H1 (cell line): ENCODE measurements at regions not wholly inside any gene's neighbourhood (a gene's known extent, or its start where the extent isn't known, plus 50 kb on each side); places are given as distances from the start of the nearest gene placed in this dataset.

ENCODE experiments used
- GABPA ChIP-seq: IDR thresholded peaks from 2 replicates; pipeline ENCODE4 v1.6.1; 2011; ENCODE audit warnings: mild to moderate bottlenecking, low read length, moderate library complexity, borderline replicate concordance; ENCODE audit not compliant: insufficient read depth
- RAD21 ChIP-seq, 2 experiments: IDR thresholded peaks in 1 of 2; conservative IDR thresholded peaks in 1 of 2; 2 replicates each; pipeline ENCODE4 v1.6.1; 2011; ENCODE audit warnings: low read depth in 2 of 2, low read length in 2 of 2, improper control_type of control experiment in 1 of 2, inconsistent platforms in 1 of 2, mild to moderate bottlenecking in 1 of 2, moderate library complexity in 1 of 2
- SAP30 ChIP-seq: fragments of 300-600 bp; sonication (generic); IDR thresholded peaks from 2 replicates; pipeline ENCODE4 v1.7.1; 2012; ENCODE audit warnings: low read length, moderate library complexity, mild to moderate bottlenecking, inconsistent platforms; ENCODE audit not compliant: insufficient read depth, insufficient replicate concordance
- TF ChIP-seq, protein P1 (sequence below): fragments of 300-600 bp; sonication (generic); IDR thresholded peaks from 2 replicates; pipeline ENCODE4 v1.7.1; 2012; ENCODE audit warnings: low read length, moderate library complexity, mild to moderate bottlenecking, inconsistent platforms; ENCODE audit not compliant: insufficient replicate concordance

DNA sequence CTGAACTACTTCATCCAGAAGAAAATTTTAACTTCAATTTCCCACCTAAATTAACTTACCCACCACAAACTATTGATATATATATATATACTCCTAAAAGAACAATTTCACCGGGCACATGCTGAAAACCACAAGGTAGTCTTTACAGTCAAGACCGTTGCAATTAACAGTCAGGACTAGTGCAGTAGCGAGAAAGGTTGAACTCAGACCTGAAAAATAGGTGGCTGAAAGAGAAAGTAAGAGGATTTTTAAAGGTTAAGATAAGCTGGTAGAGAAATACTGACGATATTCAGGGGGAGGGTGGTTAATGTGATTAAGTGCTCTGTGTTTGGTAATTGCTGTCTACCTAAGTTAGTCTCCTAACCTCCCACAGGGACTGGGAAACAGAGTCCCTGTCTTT is 1153.5 kb upstream of the TMPRSS15 start (continued):
- TF ChIP-seq, protein P1, sequence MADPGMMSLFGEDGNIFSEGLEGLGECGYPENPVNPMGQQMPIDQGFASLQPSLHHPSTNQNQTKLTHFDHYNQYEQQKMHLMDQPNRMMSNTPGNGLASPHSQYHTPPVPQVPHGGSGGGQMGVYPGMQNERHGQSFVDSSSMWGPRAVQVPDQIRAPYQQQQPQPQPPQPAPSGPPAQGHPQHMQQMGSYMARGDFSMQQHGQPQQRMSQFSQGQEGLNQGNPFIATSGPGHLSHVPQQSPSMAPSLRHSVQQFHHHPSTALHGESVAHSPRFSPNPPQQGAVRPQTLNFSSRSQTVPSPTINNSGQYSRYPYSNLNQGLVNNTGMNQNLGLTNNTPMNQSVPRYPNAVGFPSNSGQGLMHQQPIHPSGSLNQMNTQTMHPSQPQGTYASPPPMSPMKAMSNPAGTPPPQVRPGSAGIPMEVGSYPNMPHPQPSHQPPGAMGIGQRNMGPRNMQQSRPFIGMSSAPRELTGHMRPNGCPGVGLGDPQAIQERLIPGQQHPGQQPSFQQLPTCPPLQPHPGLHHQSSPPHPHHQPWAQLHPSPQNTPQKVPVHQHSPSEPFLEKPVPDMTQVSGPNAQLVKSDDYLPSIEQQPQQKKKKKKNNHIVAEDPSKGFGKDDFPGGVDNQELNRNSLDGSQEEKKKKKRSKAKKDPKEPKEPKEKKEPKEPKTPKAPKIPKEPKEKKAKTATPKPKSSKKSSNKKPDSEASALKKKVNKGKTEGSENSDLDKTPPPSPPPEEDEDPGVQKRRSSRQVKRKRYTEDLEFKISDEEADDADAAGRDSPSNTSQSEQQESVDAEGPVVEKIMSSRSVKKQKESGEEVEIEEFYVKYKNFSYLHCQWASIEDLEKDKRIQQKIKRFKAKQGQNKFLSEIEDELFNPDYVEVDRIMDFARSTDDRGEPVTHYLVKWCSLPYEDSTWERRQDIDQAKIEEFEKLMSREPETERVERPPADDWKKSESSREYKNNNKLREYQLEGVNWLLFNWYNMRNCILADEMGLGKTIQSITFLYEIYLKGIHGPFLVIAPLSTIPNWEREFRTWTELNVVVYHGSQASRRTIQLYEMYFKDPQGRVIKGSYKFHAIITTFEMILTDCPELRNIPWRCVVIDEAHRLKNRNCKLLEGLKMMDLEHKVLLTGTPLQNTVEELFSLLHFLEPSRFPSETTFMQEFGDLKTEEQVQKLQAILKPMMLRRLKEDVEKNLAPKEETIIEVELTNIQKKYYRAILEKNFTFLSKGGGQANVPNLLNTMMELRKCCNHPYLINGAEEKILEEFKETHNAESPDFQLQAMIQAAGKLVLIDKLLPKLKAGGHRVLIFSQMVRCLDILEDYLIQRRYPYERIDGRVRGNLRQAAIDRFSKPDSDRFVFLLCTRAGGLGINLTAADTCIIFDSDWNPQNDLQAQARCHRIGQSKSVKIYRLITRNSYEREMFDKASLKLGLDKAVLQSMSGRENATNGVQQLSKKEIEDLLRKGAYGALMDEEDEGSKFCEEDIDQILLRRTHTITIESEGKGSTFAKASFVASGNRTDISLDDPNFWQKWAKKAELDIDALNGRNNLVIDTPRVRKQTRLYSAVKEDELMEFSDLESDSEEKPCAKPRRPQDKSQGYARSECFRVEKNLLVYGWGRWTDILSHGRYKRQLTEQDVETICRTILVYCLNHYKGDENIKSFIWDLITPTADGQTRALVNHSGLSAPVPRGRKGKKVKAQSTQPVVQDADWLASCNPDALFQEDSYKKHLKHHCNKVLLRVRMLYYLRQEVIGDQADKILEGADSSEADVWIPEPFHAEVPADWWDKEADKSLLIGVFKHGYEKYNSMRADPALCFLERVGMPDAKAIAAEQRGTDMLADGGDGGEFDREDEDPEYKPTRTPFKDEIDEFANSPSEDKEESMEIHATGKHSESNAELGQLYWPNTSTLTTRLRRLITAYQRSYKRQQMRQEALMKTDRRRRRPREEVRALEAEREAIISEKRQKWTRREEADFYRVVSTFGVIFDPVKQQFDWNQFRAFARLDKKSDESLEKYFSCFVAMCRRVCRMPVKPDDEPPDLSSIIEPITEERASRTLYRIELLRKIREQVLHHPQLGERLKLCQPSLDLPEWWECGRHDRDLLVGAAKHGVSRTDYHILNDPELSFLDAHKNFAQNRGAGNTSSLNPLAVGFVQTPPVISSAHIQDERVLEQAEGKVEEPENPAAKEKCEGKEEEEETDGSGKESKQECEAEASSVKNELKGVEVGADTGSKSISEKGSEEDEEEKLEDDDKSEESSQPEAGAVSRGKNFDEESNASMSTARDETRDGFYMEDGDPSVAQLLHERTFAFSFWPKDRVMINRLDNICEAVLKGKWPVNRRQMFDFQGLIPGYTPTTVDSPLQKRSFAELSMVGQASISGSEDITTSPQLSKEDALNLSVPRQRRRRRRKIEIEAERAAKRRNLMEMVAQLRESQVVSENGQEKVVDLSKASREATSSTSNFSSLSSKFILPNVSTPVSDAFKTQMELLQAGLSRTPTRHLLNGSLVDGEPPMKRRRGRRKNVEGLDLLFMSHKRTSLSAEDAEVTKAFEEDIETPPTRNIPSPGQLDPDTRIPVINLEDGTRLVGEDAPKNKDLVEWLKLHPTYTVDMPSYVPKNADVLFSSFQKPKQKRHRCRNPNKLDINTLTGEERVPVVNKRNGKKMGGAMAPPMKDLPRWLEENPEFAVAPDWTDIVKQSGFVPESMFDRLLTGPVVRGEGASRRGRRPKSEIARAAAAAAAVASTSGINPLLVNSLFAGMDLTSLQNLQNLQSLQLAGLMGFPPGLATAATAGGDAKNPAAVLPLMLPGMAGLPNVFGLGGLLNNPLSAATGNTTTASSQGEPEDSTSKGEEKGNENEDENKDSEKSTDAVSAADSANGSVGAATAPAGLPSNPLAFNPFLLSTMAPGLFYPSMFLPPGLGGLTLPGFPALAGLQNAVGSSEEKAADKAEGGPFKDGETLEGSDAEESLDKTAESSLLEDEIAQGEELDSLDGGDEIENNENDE = no peak
- no peak for TF ChIP-seq RAD21 (IDR thresholded peaks at IDR 0.05 in 1 of 2, conservative IDR thresholded peaks at IDR 0.05 in 1 of 2; ENCODE audit: low read depth in 2 of 2, low read length in 2 of 2)
- TF ChIP-seq GABPA = no peak
- TF ChIP-seq SAP30 = no peak
- TF ChIP-seq, all 59 proteins: peak for 0
